SK-N-SH (cell line): ENCODE measurements at regions not wholly inside any gene's neighbourhood (a gene's known extent, or its start where the extent isn't known, plus 50 kb on each side); places are given as distances from the start of the nearest gene placed in this dataset.

Experiments used
- CTCF ChIA-PET: fragments of 300-600, 350-600 bp; formaldehyde crosslinking; extraction: SDS; loops from one replicate; lab custom pipeline; 2021; lab: Yijun Ruan, JAX
- POLR2A ChIA-PET: fragments of 350-600 bp; sonication (Branson Sonifier 250); formaldehyde crosslinking; extraction: SDS; loops from one replicate; lab custom pipeline; 2020; ENCODE audit warnings: antibody characterized with exemption, inconsistent platforms; lab: Yijun Ruan, JAX
- DNase-seq: peaks from one replicate; pipeline ENCODE4 v3.0.0; 2012
- H2AFZ ChIP-seq: fragments of 200-600 bp; sonication (generic); 2 replicates; pipeline ENCODE4 v1.8.1; 2016; ENCODE audit warnings: antibody characterized with exemption, mild to moderate bottlenecking, low read depth
- H3F3A ChIP-seq: fragments of 200-600 bp; sonication (generic); replicated peaks from 2 replicates; pipeline ENCODE3; 2016; ENCODE audit warnings: antibody characterized with exemption, mild to moderate bottlenecking; ENCODE audit not compliant: insufficient read depth
- H3K27ac ChIP-seq, 2 experiments: fragments of 200-500 bp in 1 of 2; fragments of 200-600 bp in 1 of 2; sonication (Bioruptor generic) in 1 of 2; sonication (generic), shearing (Covaris generic) in 1 of 2; 2 replicates each; pipeline versions ENCODE4 v1.5.1 to v1.6.1; 2014 to 2016; ENCODE audit warnings: low read depth in 2 of 2, inconsistent platforms in 1 of 2, low read length in 1 of 2, mild to moderate bottlenecking in 1 of 2, mixed read lengths in 1 of 2
- H3K27me3 ChIP-seq: fragments of 200-600 bp; sonication (generic), shearing (Covaris generic); 2 replicates; pipeline ENCODE4 v1.6.1; 2016; ENCODE audit warnings: mixed run types; ENCODE audit not compliant: insufficient read depth
- H3K36me3 ChIP-seq, 2 experiments: fragments of 200-500 bp in 1 of 2; fragments of 200-600 bp in 1 of 2; sonication (Bioruptor generic) in 1 of 2; sonication (generic) in 1 of 2; replicated peaks in 1 of 2; 2 replicates each; pipeline versions ENCODE3 to v1.5.1; 2014 to 2016; ENCODE audit warnings: low read length in 1 of 2, mild to moderate bottlenecking in 1 of 2; ENCODE audit not compliant: insufficient read depth in 2 of 2, control insufficient read depth in 1 of 2
- H3K4me1 ChIP-seq, 2 experiments: fragments of 200-500 bp in 1 of 2; fragments of 200-600 bp in 1 of 2; sonication (Bioruptor generic) in 1 of 2; sonication (generic), shearing (Covaris generic) in 1 of 2; 2 replicates each; pipeline versions ENCODE4 v1.5.1 to v1.6.1; 2014 to 2016; ENCODE audit warnings: low read depth in 1 of 2, low read length in 1 of 2, mixed run types in 1 of 2; ENCODE audit not compliant: insufficient read depth in 2 of 2, control insufficient read depth in 1 of 2
- H3K4me2 ChIP-seq: fragments of 200-600 bp; sonication (generic), shearing (Covaris generic); 2 replicates; pipeline ENCODE4 v1.6.1; 2017; ENCODE audit warnings: mixed run types
- H3K4me3 ChIP-seq, 2 experiments: fragments of 200-500 bp in 1 of 2; fragments of 200-600 bp in 1 of 2; sonication (Bioruptor generic) in 1 of 2; sonication (generic), shearing (Covaris generic) in 1 of 2; 2 replicates each; pipeline versions ENCODE4 v1.5.1 to v1.8.1; 2014 to 2016; ENCODE audit warnings: low read depth in 2 of 2, inconsistent platforms in 1 of 2, low read length in 1 of 2, mild to moderate bottlenecking in 1 of 2, mixed read lengths in 1 of 2, moderate library complexity in 1 of 2
- H3K79me2 ChIP-seq: fragments of 200-600 bp; sonication (generic); 2 replicates; pipeline ENCODE4 v1.8.1; 2017; ENCODE audit warnings: mild to moderate bottlenecking; ENCODE audit not compliant: insufficient read depth
- H3K9ac ChIP-seq: fragments of 200-600 bp; sonication (generic); 2 replicates; pipeline ENCODE4 v1.6.1; 2017; ENCODE audit warnings: mixed run types
- H3K9me2 ChIP-seq: fragments of 200-600 bp; sonication (generic); 2 replicates; pipeline ENCODE4 v1.6.1; 2017; ENCODE audit warnings: mixed run types
- H3K9me3 ChIP-seq: fragments of 200-600 bp; sonication (generic); 2 replicates; pipeline ENCODE4 v1.6.1; 2017; ENCODE audit warnings: mixed run types, mild to moderate bottlenecking, moderate library complexity
- H4K20me1 ChIP-seq: fragments of 200-600 bp; sonication (generic); 2 replicates; pipeline ENCODE4 v1.6.1; 2017; ENCODE audit warnings: mild to moderate bottlenecking, mixed run types; ENCODE audit not compliant: insufficient read depth
- CHD2 ChIP-seq: fragments of 150-350 bp; IDR thresholded peaks from 2 replicates; pipeline ENCODE4 v1.6.1; 2018; ENCODE audit warnings: low read length; ENCODE audit not compliant: partially characterized antibody
- CTCF ChIP-seq: fragments of 200-600 bp; sonication (generic); IDR thresholded peaks from 2 replicates; pipeline ENCODE4 v1.6.1; 2017; ENCODE audit warnings: antibody characterized with exemption, mild to moderate bottlenecking, moderate library complexity
- ELF1 ChIP-seq: IDR thresholded peaks from 2 replicates; pipeline ENCODE4 v1.4.0; 2012
- EP300 ChIP-seq, 2 experiments: IDR thresholded peaks; 2 replicates each; pipeline versions ENCODE4 v1.4.0 to v1.6.1; 2012; ENCODE audit warnings: borderline replicate concordance in 1 of 2, low read depth in 1 of 2, low read length in 1 of 2
- EZH2phosphoT487 ChIP-seq: fragments of 200-600 bp; sonication (generic); IDR thresholded peaks from 2 replicates; pipeline ENCODE4 v1.6.1; 2017; ENCODE audit warnings: low read depth, mixed run types, mild to moderate bottlenecking, antibody characterized with exemption, moderate library complexity, borderline replicate concordance
- FOSL2 ChIP-seq: IDR thresholded peaks from 2 replicates; pipeline ENCODE4 v1.4.0; 2012; ENCODE audit warnings: low read depth, mild to moderate bottlenecking, moderate library complexity, borderline replicate concordance
- FOXJ3 ChIP-seq: sonication (generic); formaldehyde crosslinking; IDR thresholded peaks from 2 replicates; pipeline ENCODE4 v1.5.1; 2020; ENCODE audit warnings: mild to moderate bottlenecking, missing genetic modification reagents
- GABPA ChIP-seq: IDR thresholded peaks from 2 replicates; pipeline ENCODE4 v1.4.0; 2012; ENCODE audit warnings: low read depth, mild to moderate bottlenecking
- GATA2 ChIP-seq: sonication (generic); formaldehyde crosslinking; IDR thresholded peaks from 2 replicates; pipeline ENCODE4 v1.5.0; 2020; ENCODE audit warnings: mild to moderate bottlenecking, missing genetic modification reagents
- JUND ChIP-seq: IDR thresholded peaks from 2 replicates; pipeline ENCODE4 v1.4.0; 2012
- MAX ChIP-seq: IDR thresholded peaks from 2 replicates; pipeline ENCODE4 v1.4.0; 2012; ENCODE audit warnings: low read depth
- MEF2A ChIP-seq: IDR thresholded peaks from 2 replicates; pipeline ENCODE4 v1.4.0; 2012; ENCODE audit warnings: low read depth, borderline replicate concordance
- RCOR1 ChIP-seq: fragments of 150-350 bp; IDR thresholded peaks from 2 replicates; pipeline ENCODE4 v1.6.1; 2017; ENCODE audit warnings: antibody characterized with exemption, low read length
- RXRA ChIP-seq: IDR thresholded peaks from 2 replicates; pipeline ENCODE4 v1.4.0; 2012; ENCODE audit warnings: low read depth, mild to moderate bottlenecking, borderline replicate concordance
- SMC3 ChIP-seq: IDR thresholded peaks from 2 replicates; pipeline ENCODE4 v1.6.1; 2012; ENCODE audit warnings: low read depth, low read length, improper control_type of control experiment
- TAF1 ChIP-seq: IDR thresholded peaks from 2 replicates; pipeline ENCODE4 v1.6.1; 2012; ENCODE audit warnings: low read depth, mild to moderate bottlenecking, low read length, moderate library complexity, borderline replicate concordance
- USF1 ChIP-seq: IDR thresholded peaks from 2 replicates; pipeline ENCODE4 v1.4.0; 2012; ENCODE audit warnings: low read depth, borderline replicate concordance
- USF2 ChIP-seq: fragments of 150-350 bp; IDR thresholded peaks from 2 replicates; pipeline ENCODE4 v1.6.1; 2017; ENCODE audit warnings: antibody characterized with exemption, low read length, low read depth, borderline replicate concordance
- YY1 ChIP-seq: IDR thresholded peaks from 2 replicates; pipeline ENCODE4 v1.4.0; 2012; ENCODE audit warnings: low read depth, mild to moderate bottlenecking
- WGBS: methylation state at CpG from one replicate; pipeline ENCODE4 v1.1.6; 2017; ENCODE audit warnings: low lambda C conversion rate; 5-methylcytosine and 5-hydroxymethylcytosine counted together

- Histone ChIP-seq H3K4me3 (no peak overlapping the region), H3K9me3 (no peaks in the 10 kb centered on the region), H3K9ac (no peak overlapping the region), H3K4me1 (no peaks in the 10 kb centered on the region), H3K4me2 (no peak overlapping the region), H3K36me3 (no peaks in the 10 kb centered on the region), H3K27ac (no peak overlapping the region), H2AFZ (no peak overlapping the region), H4K20me1 (no peaks in the 10 kb centered on the region), H3K9me2 (no peaks in the 10 kb centered on the region; the same call in 1 of the 2 replicates), H3K27me3 (no peaks in the 10 kb centered on the region), H3F3A (no peaks in the 10 kb centered on the region), H3K79me2 (no peaks in the 10 kb centered on the region)
- 29% methylated on average over 2 of the region's 2 CpGs for WGBS
- TF ChIP-seq USF1 (no peak), JUND (no peak), RXRA (no peak), GATA2 (CRISPR knock-in tag) (no peak), MEF2A (no peak), YY1 (no peak), TAF1 (no peak), GABPA (no peak), FOXJ3 (CRISPR knock-in tag) (no peak), CTCF (no peak), MAX (no peak), FOSL2 (no peak), EZH2phosphoT487 (no peak), CHD2 (no peak), EP300 (IDR thresholded peaks at IDR 0.05; ENCODE audit: borderline replicate concordance in 1 of 2, low read depth in 1 of 2, low read length in 1 of 2) (no peak), RCOR1 (no peak), ELF1 (no peak), SMC3 (no peak), USF2 (no peak)
- POLR2A ChIA-PET: no interaction called here
- CTCF ChIA-PET: no interaction called here
- DNase-seq: no peak
Measured at GRCh38 chr9:11577522-11577921, 964.7 kb upstream of the PTPRD start.
